ENCODE measurements at regions not wholly inside any gene's neighbourhood (a gene's known extent, or its start where the extent isn't known, plus 50 kb on each side); places are given as distances from the start of the nearest gene placed in this dataset.
"Not testable (repeated sequence)": the region's sequence is repeated elsewhere in the genome, so short reads cannot be mapped to it uniquely, and the experiment has no call there.

GRCh38 chr4:138414202-138414601 is 172.1 kb upstream of the SLC7A11 start:
- DNase-seq = no peak

GRCh38 chr4:138413273-138413672 is 171.1 kb upstream of the SLC7A11 start:
- no peak for DNase-seq

GRCh38 chr4:138412847-138413246 is 170.7 kb upstream of the SLC7A11 start:
- no peak for DNase-seq

GRCh38 chr4:138410266-138410665 is 168.1 kb upstream of the SLC7A11 start:
- no peak for DNase-seq

GRCh38 chr4:138409670-138410069 is 167.5 kb upstream of the SLC7A11 start:
- DNase-seq = no peak

- no peak for DNase-seq
Observed at GRCh38 chr4:138408758-138409157, 166.6 kb upstream of the SLC7A11 start.

GRCh38 chr4:138407329-138407728 is 165.2 kb upstream of the SLC7A11 start:
- DNase-seq = no peak

- no peak for DNase-seq
Observed at GRCh38 chr4:138406876-138407275, 164.7 kb upstream of the SLC7A11 start.

GRCh38 chr4:138405934-138406567 is 163.9 kb upstream of the SLC7A11 start:
- peak; percentile 81 for DNase-seq

- no peak for DNase-seq
Observed at GRCh38 chr4:138405466-138405891, 163.3 kb upstream of the SLC7A11 start.

- DNase-seq = no peak
Observed at GRCh38 chr4:138404801-138405200, 162.7 kb upstream of the SLC7A11 start.

- DNase-seq = no peak
Observed at GRCh38 chr4:138404251-138404650, 162.1 kb upstream of the SLC7A11 start.

GRCh38 chr4:138401334-138401733 is 159.2 kb upstream of the SLC7A11 start:
- DNase-seq = no peak

GRCh38 chr4:138400543-138400942 is 158.4 kb upstream of the SLC7A11 start:
- no peak for DNase-seq

GRCh38 chr4:138400066-138400465 is 157.9 kb upstream of the SLC7A11 start:
- DNase-seq = no peak

- no peak for DNase-seq
Observed at GRCh38 chr4:138399081-138399480, 156.9 kb upstream of the SLC7A11 start.

GRCh38 chr4:138398322-138398721 is 156.2 kb upstream of the SLC7A11 start:
- DNase-seq = no peak

GRCh38 chr4:138393886-138394610 is 151.9 kb upstream of the SLC7A11 start:
- DNase-seq = no peak

- peak; percentile 86 for DNase-seq
Observed at GRCh38 chr4:138392751-138393308, 150.7 kb upstream of the SLC7A11 start.

- no peak for DNase-seq
Observed at GRCh38 chr4:138389976-138390685, 148.0 kb upstream of the SLC7A11 start.

GRCh38 chr4:138374947-138375346 is 132.8 kb upstream of the SLC7A11 start:
- no peak for DNase-seq

GRCh38 chr4:138367942-138368341 is 125.8 kb upstream of the SLC7A11 start:
- DNase-seq = no peak

GRCh38 chr4:138352446-138352845 is 110.3 kb upstream of the SLC7A11 start:
- DNase-seq = not testable (repeated sequence)

GRCh38 chr4:138348055-138348454 is 105.9 kb upstream of the SLC7A11 start:
- no peak for DNase-seq

Data from SIG-M5 (cell line).